GM12875 (cell line): ENCODE measurements at regions not wholly inside any gene's neighbourhood (a gene's known extent, or its start where the extent isn't known, plus 50 kb on each side); places are given as distances from the start of the nearest gene placed in this dataset.

ENCODE experiments used
- H3K4me3 ChIP-seq: one replicate; pipeline ENCODE4 v1.5.1; 2011; ENCODE audit warnings: low read depth, low read length, control low read depth
- CTCF ChIP-seq: IDR thresholded peaks from 2 replicates; pipeline ENCODE4 v1.5.1; 2011; ENCODE audit warnings: low read depth, mild to moderate bottlenecking, control low read depth, inconsistent platforms, low read length, moderate library complexity, borderline replicate concordance; ENCODE audit not compliant: insufficient read depth

GRCh38 chr17:70683936-70684335, 514.6 kb downstream of the KCNJ2 start:
- no peak overlapping the region for H3K4me3 ChIP-seq
- no peak for TF ChIP-seq CTCF

- TF ChIP-seq CTCF, result no peak
- H3K4me3 ChIP-seq, result no peak overlapping the region
Observed at GRCh38 chr17:70687421-70687820, 518.1 kb downstream of the KCNJ2 start.

- TF ChIP-seq CTCF, result no peak
- H3K4me3 ChIP-seq, result no peak overlapping the region
Observed at GRCh38 chr17:70691150-70691549, 521.8 kb downstream of the KCNJ2 start.

DNA sequence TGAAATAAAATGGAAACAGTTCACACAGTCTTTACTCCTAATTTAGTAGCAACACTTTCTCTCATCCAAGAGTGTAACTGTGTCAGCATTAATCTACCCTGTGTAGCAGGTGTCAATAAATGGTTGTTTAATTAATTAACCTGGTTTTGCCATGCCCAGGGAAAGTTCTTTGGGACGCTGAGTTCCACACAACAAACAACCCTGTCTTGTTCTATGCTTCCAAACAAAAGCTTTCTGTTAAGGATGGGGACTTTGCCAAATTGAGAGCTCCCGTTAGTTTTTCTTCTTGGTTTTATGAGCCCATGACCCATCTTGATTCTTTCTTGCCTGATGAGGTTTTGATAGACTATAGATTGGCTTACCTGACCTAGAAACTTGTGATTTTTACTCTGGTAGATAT, 530.1 kb downstream of the KCNJ2 start:
- TF ChIP-seq CTCF, result no peak
- H3K4me3 ChIP-seq, result no peak overlapping the region

DNA sequence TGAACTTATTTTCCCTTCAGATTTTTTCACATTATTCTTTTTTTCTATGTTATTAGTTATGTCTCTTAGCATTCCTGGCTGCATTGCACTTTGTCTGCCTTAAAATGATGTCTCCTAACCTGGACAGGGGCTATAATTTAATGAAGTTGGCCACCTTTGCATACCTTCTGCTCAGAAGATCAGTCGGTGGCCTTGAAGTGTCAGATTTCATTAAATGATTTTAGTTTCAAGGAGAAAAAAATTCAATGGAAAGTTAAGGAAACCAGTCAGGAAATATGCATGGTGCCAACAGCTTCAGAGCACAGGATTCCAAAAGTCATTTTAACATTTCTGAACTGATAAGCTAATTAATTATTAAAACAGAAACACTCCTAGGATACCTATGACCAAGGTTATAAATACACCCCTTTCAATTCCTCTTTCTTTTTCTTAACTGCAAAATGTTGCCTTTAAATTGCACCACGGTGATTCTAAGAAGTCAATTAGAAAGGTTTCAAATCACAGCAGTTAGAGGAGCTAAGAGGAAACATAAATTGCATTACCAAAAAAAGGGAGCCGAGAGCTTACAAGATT, 533.4 kb downstream of the KCNJ2 start:
- no peak for TF ChIP-seq CTCF
- H3K4me3 ChIP-seq, result no peak overlapping the region

- no peak overlapping the region for H3K4me3 ChIP-seq
- no peak for TF ChIP-seq CTCF
Observed at GRCh38 chr17:70709596-70709995, 540.3 kb downstream of the KCNJ2 start.

GRCh38 chr17:70713694-70714093, 544.4 kb downstream of the KCNJ2 start:
- no peak for TF ChIP-seq CTCF
- H3K4me3 ChIP-seq, result no peak overlapping the region
